ENCODE measurements at regions not wholly inside any gene's neighbourhood (a gene's known extent, or its start where the extent isn't known, plus 50 kb on each side); places are given as distances from the start of the nearest gene placed in this dataset.
"Not testable (repeated sequence)": the region's sequence is repeated elsewhere in the genome, so short reads cannot be mapped to it uniquely, and the experiment has no call there.

GRCh38 chr16:88259538-88259937, 123.2 kb upstream of the ZNF469 start:
- not testable (repeated sequence) for TF ChIP-seq CTCF, POLR2A (IDR thresholded peaks at IDR 0.05)
